ENCODE measurements at regions not wholly inside any gene's neighbourhood (a gene's known extent, or its start where the extent isn't known, plus 50 kb on each side); places are given as distances from the start of the nearest gene placed in this dataset.

- Histone ChIP-seq H3K27ac (ENCODE audit: insufficient read depth, low read length, poor library complexity, severe bottlenecking) (no peak overlapping the region), H3K27me3 (replicated peaks; ENCODE audit: control insufficient read depth, insufficient read depth, low read length, poor library complexity, severe bottlenecking) (no peaks in the 10 kb centered on the region), H3K4me1 (ENCODE audit: control insufficient read depth, insufficient read depth, low read length, poor library complexity, severe bottlenecking) (no peaks in the 10 kb centered on the region), H3K9me3 (ENCODE audit: control insufficient read depth, low read length) (no peaks in the 10 kb centered on the region), H3K36me3 (ENCODE audit: control insufficient read depth, insufficient read depth, low read length) (no peaks in the 10 kb centered on the region), H3K4me3 (ENCODE audit: insufficient read depth, low read depth, low read length, poor library complexity, severe bottlenecking) (no peak overlapping the region)
- no peak for DNase-seq
Measured at GRCh38 chr2:8031370-8031769, 650.5 kb upstream of the ID2 start.

GRCh38 chr2:8033546-8034096, 648.2 kb upstream of the ID2 start:
- H3K4me3 ChIP-seq (ENCODE audit: insufficient read depth, low read depth, low read length, poor library complexity, severe bottlenecking) = no peak overlapping the region
- no peaks in the 10 kb centered on the region for H3K27me3 ChIP-seq (replicated peaks; ENCODE audit: control insufficient read depth, insufficient read depth, low read length, poor library complexity, severe bottlenecking)
- no peak overlapping the region for H3K27ac ChIP-seq (ENCODE audit: insufficient read depth, low read length, poor library complexity, severe bottlenecking)
- no peaks in the 10 kb centered on the region for H3K4me1 ChIP-seq (ENCODE audit: control insufficient read depth, insufficient read depth, low read length, poor library complexity, severe bottlenecking)
- H3K9me3 ChIP-seq (ENCODE audit: control insufficient read depth, low read length) = no peaks in the 10 kb centered on the region
- no peaks in the 10 kb centered on the region for H3K36me3 ChIP-seq (ENCODE audit: control insufficient read depth, insufficient read depth, low read length)
- DNase-seq = no peak

DNA sequence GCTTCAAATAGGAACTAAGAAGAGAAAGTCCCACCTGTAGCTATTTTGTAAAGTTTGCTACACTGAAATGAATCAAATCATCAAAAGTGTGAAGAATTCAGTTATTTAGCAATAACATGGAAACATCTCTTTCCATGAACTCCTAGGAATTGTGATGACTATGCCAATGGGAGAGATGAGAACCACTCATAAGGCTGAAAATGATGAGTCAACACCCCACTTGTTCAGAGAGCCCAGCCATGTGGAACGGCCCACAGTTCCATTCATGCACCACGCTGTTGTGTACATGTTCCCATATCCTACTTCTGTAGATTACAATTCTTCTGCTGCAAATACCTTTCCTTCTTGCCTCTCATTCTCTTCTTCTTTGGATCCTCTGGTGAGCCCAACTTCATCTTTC, 645.5 kb upstream of the ID2 start:
- no peaks in the 10 kb centered on the region for H3K36me3 ChIP-seq (ENCODE audit: control insufficient read depth, insufficient read depth, low read length)
- DNase-seq = no peak
- no peaks in the 10 kb centered on the region for H3K27me3 ChIP-seq (replicated peaks; ENCODE audit: control insufficient read depth, insufficient read depth, low read length, poor library complexity, severe bottlenecking)
- H3K27ac ChIP-seq (ENCODE audit: insufficient read depth, low read length, poor library complexity, severe bottlenecking) = no peak overlapping the region
- H3K9me3 ChIP-seq (ENCODE audit: control insufficient read depth, low read length) = no peaks in the 10 kb centered on the region
- no peak overlapping the region for H3K4me3 ChIP-seq (ENCODE audit: insufficient read depth, low read depth, low read length, poor library complexity, severe bottlenecking)
- H3K4me1 ChIP-seq (ENCODE audit: control insufficient read depth, insufficient read depth, low read length, poor library complexity, severe bottlenecking) = no peaks in the 10 kb centered on the region

DNA sequence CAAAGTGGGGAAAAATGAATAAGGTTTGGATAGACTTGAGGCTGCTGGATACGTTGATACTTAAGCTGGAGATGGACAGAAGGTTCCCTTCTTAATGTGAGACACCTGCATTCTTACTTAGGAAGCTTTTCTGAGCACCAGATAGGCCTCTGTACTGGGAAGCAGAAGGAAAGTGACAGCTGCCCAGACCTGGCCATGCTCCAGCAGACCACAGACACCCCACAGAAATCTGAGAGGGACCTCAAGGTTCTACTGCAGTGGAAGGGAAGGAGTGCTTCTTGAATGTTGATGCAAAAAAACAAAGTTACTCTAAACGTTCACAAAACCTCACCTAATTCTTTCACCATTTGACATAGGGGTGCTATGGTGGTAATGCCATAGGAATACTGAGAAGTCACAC, 642.1 kb upstream of the ID2 start:
- no peaks in the 10 kb centered on the region for H3K27me3 ChIP-seq (replicated peaks; ENCODE audit: control insufficient read depth, insufficient read depth, low read length, poor library complexity, severe bottlenecking)
- H3K36me3 ChIP-seq (ENCODE audit: control insufficient read depth, insufficient read depth, low read length) = no peaks in the 10 kb centered on the region
- DNase-seq = no peak
- H3K9me3 ChIP-seq (ENCODE audit: control insufficient read depth, low read length) = no peaks in the 10 kb centered on the region
- no peak overlapping the region for H3K27ac ChIP-seq (ENCODE audit: insufficient read depth, low read length, poor library complexity, severe bottlenecking)
- no peak overlapping the region for H3K4me3 ChIP-seq (ENCODE audit: insufficient read depth, low read depth, low read length, poor library complexity, severe bottlenecking)
- no peaks in the 10 kb centered on the region for H3K4me1 ChIP-seq (ENCODE audit: control insufficient read depth, insufficient read depth, low read length, poor library complexity, severe bottlenecking)

DNA sequence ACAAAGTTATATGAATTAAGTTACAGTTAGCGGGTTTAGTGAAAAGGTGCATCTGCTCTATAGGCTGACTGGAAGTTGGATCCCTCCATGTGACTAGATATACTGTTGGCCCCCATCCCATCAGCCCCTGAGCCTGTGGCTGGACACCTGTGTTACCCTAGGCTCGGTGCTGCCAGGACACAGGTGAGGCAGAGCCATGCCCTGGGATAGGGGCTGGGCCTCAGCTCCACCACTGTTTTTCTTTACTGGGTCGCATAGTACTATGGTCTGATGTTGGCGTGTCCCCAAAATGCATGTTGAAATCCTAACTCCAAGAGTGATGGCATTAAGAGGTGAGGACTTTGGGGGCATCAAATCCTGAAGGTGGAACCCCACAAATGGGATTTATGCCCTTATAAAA, 638.6 kb upstream of the ID2 start:
- H3K4me3 ChIP-seq (ENCODE audit: insufficient read depth, low read depth, low read length, poor library complexity, severe bottlenecking) = no peak overlapping the region
- no peaks in the 10 kb centered on the region for H3K9me3 ChIP-seq (ENCODE audit: control insufficient read depth, low read length)

GRCh38 chr2:8044046-8044594, 637.7 kb upstream of the ID2 start:
- no peak overlapping the region for H3K4me3 ChIP-seq (ENCODE audit: insufficient read depth, low read depth, low read length, poor library complexity, severe bottlenecking)
- H3K27me3 ChIP-seq (replicated peaks; ENCODE audit: control insufficient read depth, insufficient read depth, low read length, poor library complexity, severe bottlenecking) = no peaks in the 10 kb centered on the region
- H3K27ac ChIP-seq (ENCODE audit: insufficient read depth, low read length, poor library complexity, severe bottlenecking) = no peak overlapping the region
- H3K9me3 ChIP-seq (ENCODE audit: control insufficient read depth, low read length) = no peaks in the 10 kb centered on the region
- H3K4me1 ChIP-seq (ENCODE audit: control insufficient read depth, insufficient read depth, low read length, poor library complexity, severe bottlenecking) = no peaks in the 10 kb centered on the region
- no peaks in the 10 kb centered on the region for H3K36me3 ChIP-seq (ENCODE audit: control insufficient read depth, insufficient read depth, low read length)
- DNase-seq = no peak

More for the DNA sequence above, 638.6 kb upstream of the ID2 start:
- Histone ChIP-seq H3K27me3 (replicated peaks; ENCODE audit: control insufficient read depth, insufficient read depth, low read length, poor library complexity, severe bottlenecking) (no peaks in the 10 kb centered on the region), H3K27ac (ENCODE audit: insufficient read depth, low read length, poor library complexity, severe bottlenecking) (no peak overlapping the region), H3K36me3 (ENCODE audit: control insufficient read depth, insufficient read depth, low read length) (no peaks in the 10 kb centered on the region), H3K4me1 (ENCODE audit: control insufficient read depth, insufficient read depth, low read length, poor library complexity, severe bottlenecking) (no peaks in the 10 kb centered on the region)
- no peak for DNase-seq

DNA sequence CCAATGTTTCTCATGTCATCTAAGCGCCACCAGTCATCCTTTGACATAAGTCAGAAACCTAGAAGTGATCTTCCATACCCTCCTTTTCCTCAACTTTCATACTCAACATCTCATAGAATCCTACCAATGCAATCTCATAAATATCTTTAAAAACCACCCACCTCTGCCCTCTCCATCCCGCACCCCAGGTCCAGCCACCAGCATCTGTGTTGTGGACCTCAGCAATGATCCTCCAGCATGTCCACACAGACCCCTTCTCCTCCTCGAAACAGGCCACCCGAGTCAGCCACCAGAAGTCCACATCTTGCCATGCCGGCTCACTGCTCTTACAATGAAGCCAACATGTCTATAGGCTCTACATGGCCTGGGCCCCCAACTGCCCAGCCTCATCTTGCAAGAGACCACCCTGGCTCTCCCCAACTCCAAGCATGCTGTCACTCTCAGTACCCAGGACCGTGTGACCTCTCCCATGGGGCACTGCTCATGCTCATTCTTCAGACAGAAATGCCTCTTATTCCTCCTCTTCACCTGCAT, 636.7 kb upstream of the ID2 start:
- no peaks in the 10 kb centered on the region for H3K4me1 ChIP-seq (ENCODE audit: control insufficient read depth, insufficient read depth, low read length, poor library complexity, severe bottlenecking)
- H3K36me3 ChIP-seq (ENCODE audit: control insufficient read depth, insufficient read depth, low read length) = no peaks in the 10 kb centered on the region
- no peak overlapping the region for H3K4me3 ChIP-seq (ENCODE audit: insufficient read depth, low read depth, low read length, poor library complexity, severe bottlenecking)
- no peaks in the 10 kb centered on the region for H3K9me3 ChIP-seq (ENCODE audit: control insufficient read depth, low read length)
- no peak for DNase-seq
- H3K27me3 ChIP-seq (replicated peaks; ENCODE audit: control insufficient read depth, insufficient read depth, low read length, poor library complexity, severe bottlenecking) = no peaks in the 10 kb centered on the region
- H3K27ac ChIP-seq (ENCODE audit: insufficient read depth, low read length, poor library complexity, severe bottlenecking) = no peak overlapping the region

DNA sequence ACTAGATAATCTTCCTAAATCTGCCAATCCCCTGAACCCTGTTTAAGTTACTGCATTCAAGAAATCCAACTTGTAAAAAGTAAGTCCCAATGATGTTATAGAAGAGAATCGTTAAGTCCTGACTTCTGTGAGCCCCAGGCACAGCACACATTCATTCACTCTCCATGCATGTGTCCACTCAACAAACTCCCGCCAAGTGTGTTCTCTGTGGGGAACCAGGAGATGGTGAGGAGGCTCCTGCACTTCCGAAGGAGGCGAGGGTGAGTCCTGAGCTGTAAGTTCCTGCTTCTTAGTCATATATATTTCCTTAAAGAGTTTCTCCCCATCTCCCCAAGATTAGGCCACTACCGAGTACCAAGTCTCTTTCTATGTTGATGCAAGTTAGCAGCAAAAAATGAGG, 635.0 kb upstream of the ID2 start:
- Histone ChIP-seq H3K36me3 (ENCODE audit: control insufficient read depth, insufficient read depth, low read length) (no peaks in the 10 kb centered on the region), H3K27me3 (replicated peaks; ENCODE audit: control insufficient read depth, insufficient read depth, low read length, poor library complexity, severe bottlenecking) (no peaks in the 10 kb centered on the region), H3K4me3 (ENCODE audit: insufficient read depth, low read depth, low read length, poor library complexity, severe bottlenecking) (no peak overlapping the region), H3K27ac (ENCODE audit: insufficient read depth, low read length, poor library complexity, severe bottlenecking) (no peak overlapping the region), H3K4me1 (ENCODE audit: control insufficient read depth, insufficient read depth, low read length, poor library complexity, severe bottlenecking) (no peaks in the 10 kb centered on the region), H3K9me3 (ENCODE audit: control insufficient read depth, low read length) (no peaks in the 10 kb centered on the region)
- no peak for DNase-seq

DNA sequence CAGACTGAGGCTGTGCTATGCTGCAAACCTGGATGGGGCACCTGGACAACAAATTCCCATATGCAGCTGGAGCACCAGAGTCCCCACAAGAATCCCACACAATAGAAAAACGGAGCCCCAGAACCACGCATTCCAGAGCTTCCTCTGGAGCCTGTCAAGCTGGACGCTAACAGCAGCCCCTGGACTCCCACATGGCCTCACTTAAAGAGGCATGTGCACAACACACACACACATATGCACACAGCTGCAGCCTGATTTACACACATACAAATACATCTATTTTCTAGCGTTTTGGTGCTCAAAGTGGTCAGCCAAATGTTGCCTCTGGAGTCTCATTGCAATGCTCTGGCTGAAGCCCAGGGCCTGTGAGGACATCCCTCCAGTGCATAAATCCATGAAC, 632.7 kb upstream of the ID2 start:
- Histone ChIP-seq H3K27me3 (replicated peaks; ENCODE audit: control insufficient read depth, insufficient read depth, low read length, poor library complexity, severe bottlenecking) (no peaks in the 10 kb centered on the region), H3K4me3 (ENCODE audit: insufficient read depth, low read depth, low read length, poor library complexity, severe bottlenecking) (no peak overlapping the region), H3K27ac (ENCODE audit: insufficient read depth, low read length, poor library complexity, severe bottlenecking) (no peak overlapping the region), H3K4me1 (ENCODE audit: control insufficient read depth, insufficient read depth, low read length, poor library complexity, severe bottlenecking) (no peaks in the 10 kb centered on the region), H3K9me3 (ENCODE audit: control insufficient read depth, low read length) (no peaks in the 10 kb centered on the region), H3K36me3 (ENCODE audit: control insufficient read depth, insufficient read depth, low read length) (no peaks in the 10 kb centered on the region)
- no peak for DNase-seq

DNA sequence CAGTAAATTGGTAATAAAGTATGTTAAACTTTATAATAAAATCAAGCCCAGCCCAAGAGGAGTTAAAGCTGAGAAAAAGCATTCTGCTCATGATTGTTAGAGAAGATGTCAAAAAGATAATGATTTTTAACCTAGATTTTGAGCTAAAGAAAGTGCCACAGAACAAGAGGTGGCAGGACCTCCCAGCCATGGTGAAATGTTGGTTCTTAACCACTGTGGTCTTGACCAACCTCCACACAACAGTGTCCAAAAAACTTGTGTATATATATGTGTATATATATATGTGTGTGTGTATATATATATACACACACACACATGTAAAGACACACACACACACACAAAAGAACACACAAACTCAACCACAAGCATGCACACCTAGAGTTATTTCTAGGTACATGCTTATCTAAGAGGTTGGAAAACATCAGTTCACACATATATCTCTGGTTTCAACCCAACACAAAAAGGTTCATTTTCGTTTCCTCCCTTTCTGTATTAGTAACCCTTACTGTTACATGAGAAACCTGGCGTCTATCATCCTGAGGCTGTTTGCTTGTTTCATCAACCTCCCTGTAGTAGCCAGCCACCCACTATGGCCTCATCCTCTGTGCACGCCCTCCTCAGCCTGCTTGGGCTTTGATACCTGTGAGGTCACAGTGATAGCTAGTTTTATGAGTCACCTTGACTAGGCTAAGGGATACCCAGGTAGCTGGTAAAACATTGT, 631.8 kb upstream of the ID2 start:
- H3K27ac ChIP-seq (ENCODE audit: insufficient read depth, low read length, poor library complexity, severe bottlenecking) = no peak overlapping the region
- no peaks in the 10 kb centered on the region for H3K27me3 ChIP-seq (replicated peaks; ENCODE audit: control insufficient read depth, insufficient read depth, low read length, poor library complexity, severe bottlenecking)
- no peak for DNase-seq
- no peaks in the 10 kb centered on the region for H3K9me3 ChIP-seq (ENCODE audit: control insufficient read depth, low read length)
- H3K36me3 ChIP-seq (ENCODE audit: control insufficient read depth, insufficient read depth, low read length) = no peaks in the 10 kb centered on the region
- H3K4me1 ChIP-seq (ENCODE audit: control insufficient read depth, insufficient read depth, low read length, poor library complexity, severe bottlenecking) = no peaks in the 10 kb centered on the region
- H3K4me3 ChIP-seq (ENCODE audit: insufficient read depth, low read depth, low read length, poor library complexity, severe bottlenecking) = no peak overlapping the region

All from effector memory CD4-positive, alpha-beta T cell (primary cell).